Ovary (tissue), 7 donors: ENCODE measurements at regions not wholly inside any gene's neighbourhood (a gene's known extent, or its start where the extent isn't known, plus 50 kb on each side); places are given as distances from the start of the nearest gene placed in this dataset.
"Not testable (repeated sequence)": the region's sequence is repeated elsewhere in the genome, so short reads cannot be mapped to it uniquely, and the experiment has no call there.

Experiments
- DNase-seq, 5 donors: peaks; one replicate each; pipeline ENCODE4 v3.0.0-alpha.2; 2019 to 2020
- H3K27ac ChIP-seq, 2 donors: fragments of 200-600 bp; one replicate each; pipeline versions ENCODE4 v1.5.1 to v1.8.0; 2019 to 2022
- H3K27me3 ChIP-seq: fragments of 200-600 bp; one replicate; pipeline ENCODE4 v1.8.0; 2022
- H3K36me3 ChIP-seq: fragments of 200-600 bp; sonication (generic); one replicate; pipeline ENCODE4 v1.5.1; 2019
- H3K4me1 ChIP-seq: one replicate; pipeline ENCODE4 v1.8.1; 2013; ENCODE audit warnings: mild to moderate bottlenecking, moderate library complexity; ENCODE audit not compliant: insufficient read depth
- H3K4me3 ChIP-seq: fragments of 200-600 bp; sonication (generic); one replicate; pipeline ENCODE4 v1.5.1; 2017
- H3K9me3 ChIP-seq, 2 donors: fragments of 200-600 bp in 1 of 2; sonication (generic) in 1 of 2; one replicate each; pipeline versions ENCODE4 v1.5.1 to v1.8.1; 2013 to 2019; ENCODE audit warnings: mild to moderate bottlenecking in 1 of 2, moderate library complexity in 1 of 2
- CTCF ChIP-seq, 3 donors: fragments of 450-650 bp in 2 of 3; fragments of 200-600 bp in 1 of 3; IDR thresholded peaks; one replicate each; pipeline versions ENCODE4 v1.5.1 to v1.8.0; 2016 to 2022; ENCODE audit warnings: antibody characterized with exemption in 3 of 3, mild to moderate bottlenecking in 1 of 3
- EP300 ChIP-seq: sonication (generic); formaldehyde crosslinking; IDR thresholded peaks from one replicate; pipeline ENCODE4 v1.6.1; 2017; ENCODE audit warnings: antibody characterized with exemption
- POLR2A ChIP-seq: fragments of 450-650 bp; IDR thresholded peaks from one replicate; pipeline ENCODE4 v1.6.1; 2017; ENCODE audit warnings: antibody characterized with exemption, mild to moderate bottlenecking, moderate library complexity
- WGBS, 3 donors: extraction: QIAGEN DNeasy Blood & Tissue Kit in 1 of 3; methylation state at CpG; one replicate each; pipeline versions ENCODE4 v1.1.5 to v1.1.7; 2013 to 2017; 5-methylcytosine and 5-hydroxymethylcytosine counted together
- intact Hi-C, 4 donors: fragments of 100-400 bp; cut with DNase I; formaldehyde crosslinking; loops; one replicate each; pipeline versions ENCODE4 v1.11.0 to v1.15.1; 2022 to 2023
- donor health status: DM: no; HTN: no; CAD: no; lungs with moderate emphysema.
- donor health status: DM: no; HTN: no; CAD: no.
- donor health status: Bipolar disorder and iron deficiency.
- donor health status: DM: no; HTN: no; CAD: no.
- donor health status: DM: yes; HTN: yes; CAD: no.

GRCh38 chr16:5302372-5303114 is 204.9 kb upstream of the EEF2KMT start:
- no peak overlapping the region for H3K27ac ChIP-seq
- no peaks in the 10 kb centered on the region for H3K36me3 ChIP-seq
- H3K4me1 ChIP-seq, result no peaks in the 10 kb centered on the region
- no peak for DNase-seq
- 56 to 79% (median 68%) methylated on average over 3 of the region's 3 CpGs for WGBS, 3 donors
- H3K9me3 ChIP-seq, result no peaks in the 10 kb centered on the region
- H3K27me3 ChIP-seq, result no peaks in the 10 kb centered on the region
- H3K4me3 ChIP-seq, result no peak overlapping the region
- intact Hi-C loops, result no loop called here
- TF ChIP-seq CTCF (IDR thresholded peaks at IDR 0.05) (no peak), POLR2A (no peak), EP300 (no peak)

- Histone ChIP-seq H3K36me3 (no peaks in the 10 kb centered on the region), H3K4me1 (no peaks in the 10 kb centered on the region), H3K27me3 (no peaks in the 10 kb centered on the region), H3K27ac (no peak overlapping the region), H3K4me3 (no peak overlapping the region), H3K9me3 (no peaks in the 10 kb centered on the region)
- intact Hi-C loops, result no loop called here
- WGBS, 3 donors, result 72 to 81% (median 77%) methylated on average over 2 to 3 of the region's 3 CpGs
- no peak for DNase-seq
- TF ChIP-seq CTCF (IDR thresholded peaks at IDR 0.05) (no peak), POLR2A (no peak), EP300 (no peak)
These were observed 200.6 kb upstream of the EEF2KMT start for GRCh38 chr16:5298202-5298601.

- H3K4me3 ChIP-seq, result no peak overlapping the region
- no peak for DNase-seq
- H3K27me3 ChIP-seq, result no peaks in the 10 kb centered on the region
- no peaks in the 10 kb centered on the region for H3K4me1 ChIP-seq
- 55 to 64% (median 57%) methylated on average over 3 of the region's 3 CpGs for WGBS, 3 donors
- H3K9me3 ChIP-seq, result no peaks in the 10 kb centered on the region
- H3K36me3 ChIP-seq, result no peaks in the 10 kb centered on the region
- intact Hi-C loops, result no loop called here
- no peak overlapping the region for H3K27ac ChIP-seq
- TF ChIP-seq EP300 (no peak), CTCF (IDR thresholded peaks at IDR 0.05) (no peak), POLR2A (no peak)
These were observed 198.6 kb upstream of the EEF2KMT start for GRCh38 chr16:5296176-5296575.

- H3K4me1 ChIP-seq, H3K27ac ChIP-seq, DNase-seq, H3K27me3 ChIP-seq, intact Hi-C loops, H3K4me3 ChIP-seq, H3K36me3 ChIP-seq, H3K9me3 ChIP-seq: not testable (repeated sequence)
- WGBS, 3 donors, result 52 to 67% (median 63%) methylated on average over 8 of the region's 8 CpGs
These were observed 197.7 kb upstream of the EEF2KMT start for GRCh38 chr16:5295304-5295703.

GRCh38 chr16:5282152-5282551 is 184.6 kb upstream of the EEF2KMT start:
- WGBS, 3 donors, result 91 to 94% (median 92%) methylated on average over 2 of the region's 2 CpGs
- intact Hi-C loops, H3K9me3 ChIP-seq: not testable (repeated sequence)

More at GRCh38 chr16:5282152-5282551, 184.6 kb upstream of the EEF2KMT start:
- not testable (repeated sequence) for DNase-seq, H3K27me3 ChIP-seq, H3K4me1 ChIP-seq, H3K36me3 ChIP-seq, H3K27ac ChIP-seq, H3K4me3 ChIP-seq
